ENCODE measurements at regions not wholly inside any gene's neighbourhood (a gene's known extent, or its start where the extent isn't known, plus 50 kb on each side); places are given as distances from the start of the nearest gene placed in this dataset.
"Not testable (repeated sequence)": the region's sequence is repeated elsewhere in the genome, so short reads cannot be mapped to it uniquely, and the experiment has no call there.

GRCh38 chr16:21487956-21488355, 111.4 kb upstream of the METTL9 start:
- not testable (repeated sequence) for H3K4me2 ChIP-seq; H3K27ac Mint-ChIP-seq; H3K27ac ChIP-seq (ENCODE audit: low read depth); H3K4me3 Mint-ChIP-seq; H3K9me2 ChIP-seq (ENCODE audit: insufficient read depth); H4K20me1 ChIP-seq (replicated peaks; ENCODE audit: insufficient read depth); H3F3A ChIP-seq (replicated peaks; ENCODE audit: low read depth); H3K27me3 Mint-ChIP-seq (ENCODE audit: insufficient read depth, low read depth, poor library complexity); H3K4me1 Mint-ChIP-seq; H3K36me3 Mint-ChIP-seq (ENCODE audit: low read depth); H3K36me3 ChIP-seq (ENCODE audit: insufficient read depth); H3K27me3 ChIP-seq (ENCODE audit: insufficient read depth); H3K9me3 Mint-ChIP-seq; H3K4me1 ChIP-seq (ENCODE audit: insufficient read depth); H3K4me3 ChIP-seq; H2AFZ ChIP-seq; DNase-seq (ENCODE audit: low spot score); ATAC-seq
- peaks cover 15% of the 10 kb centered on the region for H3K79me2 ChIP-seq (replicated peaks; ENCODE audit: insufficient read depth)

DNA sequence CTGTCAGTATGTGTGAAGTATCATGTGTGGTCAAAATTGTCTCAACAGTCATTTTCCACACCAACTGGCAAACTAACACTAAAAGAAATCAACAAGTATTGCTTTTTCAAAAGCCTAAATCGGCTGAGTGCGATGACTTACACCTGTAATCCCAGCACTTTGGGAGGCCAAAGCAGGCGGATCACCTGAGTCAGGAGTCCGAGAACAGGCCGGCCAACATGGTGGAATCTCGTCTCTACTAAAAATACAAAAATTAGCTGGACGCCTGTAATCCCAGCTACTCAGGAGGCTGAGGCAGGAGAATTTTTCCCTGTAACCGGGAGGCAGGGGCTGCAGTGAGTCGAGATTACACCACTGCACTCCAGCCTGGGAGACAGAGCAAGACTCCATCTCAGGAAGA, 100.3 kb upstream of the METTL9 start:
- Histone ChIP-seq H3K79me2 (replicated peaks; ENCODE audit: insufficient read depth) (peaks cover 30% of the 10 kb centered on the region), H4K20me1 (replicated peaks; ENCODE audit: insufficient read depth) (peaks cover 14% of the 10 kb centered on the region), H3K4me1 (ENCODE audit: insufficient read depth) (peaks cover 17% of the 10 kb centered on the region), H3F3A (replicated peaks; ENCODE audit: low read depth) (peaks cover 15% of the 10 kb centered on the region)
- H3K4me2 ChIP-seq; H3K9me2 ChIP-seq (ENCODE audit: insufficient read depth); H3K27me3 ChIP-seq (ENCODE audit: insufficient read depth); DNase-seq (ENCODE audit: low spot score); H3K27ac Mint-ChIP-seq; H3K36me3 ChIP-seq (ENCODE audit: insufficient read depth); H3K4me3 ChIP-seq; H3K27ac ChIP-seq (ENCODE audit: low read depth); H3K9me3 Mint-ChIP-seq; H3K4me1 Mint-ChIP-seq; H3K4me3 Mint-ChIP-seq; H2AFZ ChIP-seq; ATAC-seq: not testable (repeated sequence)
- Mint-ChIP-seq H3K27me3 (ENCODE audit: insufficient read depth, low read depth, poor library complexity) (peaks cover 12% of the 10 kb centered on the region), H3K36me3 (ENCODE audit: low read depth) (peaks cover 10% of the 10 kb centered on the region)

DNA sequence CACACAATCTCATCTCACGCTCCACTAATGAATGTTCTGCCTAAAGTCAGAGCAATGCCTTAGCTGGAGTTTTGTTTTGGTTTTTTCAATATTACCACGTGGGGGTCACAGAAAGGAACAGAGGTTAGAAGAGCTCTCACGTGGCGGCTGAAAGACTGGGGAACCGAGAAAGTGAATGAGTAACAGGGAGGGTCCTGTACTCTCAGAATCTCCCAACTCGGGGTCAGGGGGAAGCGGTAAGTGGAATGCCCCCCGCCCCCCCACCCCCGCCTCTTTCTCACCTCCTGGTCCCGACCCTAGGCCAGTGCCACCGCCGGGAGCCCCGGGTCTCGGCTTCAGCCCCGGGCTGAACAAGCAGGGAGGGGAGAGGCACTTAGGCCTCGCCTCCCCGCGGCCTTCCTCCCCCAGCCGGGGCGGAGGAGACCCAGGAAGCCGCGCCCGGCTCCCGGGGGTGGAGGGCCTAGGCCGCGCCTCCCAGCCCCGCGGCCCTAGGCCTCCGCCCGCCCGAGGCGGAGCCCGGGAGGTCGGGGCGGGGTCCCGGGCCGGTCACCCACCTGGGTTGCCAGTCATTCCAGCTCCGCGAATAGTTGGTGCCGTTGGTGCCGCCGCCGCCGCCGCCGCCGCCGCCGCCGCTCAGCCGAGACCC, 98.0 kb upstream of the METTL9 start:
- peak overlapping the region; percentile 91 for H3K4me2 ChIP-seq
- not testable (repeated sequence) for H3K36me3 ChIP-seq (ENCODE audit: insufficient read depth); H3K9me3 Mint-ChIP-seq; H2AFZ ChIP-seq; H3K9me2 ChIP-seq (ENCODE audit: insufficient read depth); H3K27me3 ChIP-seq (ENCODE audit: insufficient read depth)
- H3K27ac ChIP-seq (ENCODE audit: low read depth): peak overlapping the region; percentile 94
- peak overlapping the region; percentile 80 for H3K4me3 Mint-ChIP-seq
- H3K4me1 ChIP-seq (ENCODE audit: insufficient read depth): peaks cover 18% of the 10 kb centered on the region
- H3K36me3 Mint-ChIP-seq (ENCODE audit: low read depth): peaks cover 15% of the 10 kb centered on the region
- peak overlapping the region; percentile 75; the same call in 1 of the 2 replicates for H3K27ac Mint-ChIP-seq
- H3K4me1 Mint-ChIP-seq: peaks cover 11% of the 10 kb centered on the region
- peaks cover 29% of the 10 kb centered on the region for H3F3A ChIP-seq (replicated peaks; ENCODE audit: low read depth)
- DNase-seq (ENCODE audit: low spot score) (peak; percentile 77), ATAC-seq (peak; percentile 71)
- H3K27me3 Mint-ChIP-seq (ENCODE audit: insufficient read depth, low read depth, poor library complexity): peaks cover 15% of the 10 kb centered on the region
- H4K20me1 ChIP-seq (replicated peaks; ENCODE audit: insufficient read depth): peaks cover 22% of the 10 kb centered on the region
- peaks cover 53% of the 10 kb centered on the region for H3K79me2 ChIP-seq (replicated peaks; ENCODE audit: insufficient read depth)
- peak overlapping the region; percentile 97 for H3K4me3 ChIP-seq

DNA sequence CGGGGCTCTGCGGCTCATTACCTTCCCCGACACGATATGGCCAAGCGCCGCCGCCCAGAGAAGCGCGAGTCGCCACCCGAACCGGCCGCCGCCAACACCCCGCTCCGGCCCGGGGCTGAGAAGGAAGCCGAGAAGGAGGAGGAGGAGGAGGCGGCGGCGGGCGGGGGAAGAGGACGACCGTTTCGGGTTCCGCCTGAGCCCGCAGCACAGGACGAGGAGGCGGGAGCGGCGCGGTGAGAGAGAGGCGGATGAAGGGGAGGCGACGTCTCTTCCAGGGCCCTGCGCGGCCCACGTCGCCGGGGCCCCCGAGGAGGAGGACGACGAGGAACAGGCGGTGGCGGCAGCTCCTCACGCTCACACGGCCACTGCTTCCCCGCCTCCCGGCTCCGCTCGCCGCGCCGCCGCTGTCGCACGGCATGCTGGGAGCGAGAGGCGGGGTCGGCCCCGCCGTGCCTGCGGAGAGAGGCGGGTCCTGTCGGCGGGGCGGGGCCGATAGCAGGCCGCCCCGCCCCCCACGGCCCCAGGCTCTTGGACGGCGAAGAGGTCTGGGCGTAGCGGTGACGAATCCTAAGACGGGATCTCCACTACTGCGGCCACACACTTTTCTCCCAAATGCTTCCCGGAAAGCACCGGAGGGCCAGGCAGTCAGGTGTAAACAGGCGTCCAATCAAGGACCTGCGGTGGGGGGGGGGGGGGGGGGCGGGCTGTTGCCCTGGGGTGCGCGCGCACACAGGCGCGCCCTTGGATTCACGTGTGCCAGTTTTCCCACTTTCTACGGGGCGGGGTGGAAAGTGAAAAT, 97.3 kb upstream of the METTL9 start:
- H3K79me2 ChIP-seq (replicated peaks; ENCODE audit: insufficient read depth): peaks cover 60% of the 10 kb centered on the region
- Mint-ChIP-seq H3K4me1 (peaks cover 16% of the 10 kb centered on the region), H3K27ac (peak overlapping the region; percentile 82), H3K9me3 (no peaks in the 10 kb centered on the region), H3K36me3 (ENCODE audit: low read depth) (peaks cover 19% of the 10 kb centered on the region), H3K4me3 (peak overlapping the region; percentile 80), H3K27me3 (ENCODE audit: insufficient read depth, low read depth, poor library complexity) (peaks cover 16% of the 10 kb centered on the region)
- 0 out of 2 replicates have a peak, but pooled peaks cover 6% of the 10 kb centered on the region for H3K36me3 ChIP-seq (ENCODE audit: insufficient read depth)
- ATAC-seq: peak; percentile 88
- peak; percentile 97 for DNase-seq (ENCODE audit: low spot score)
- peak overlapping the region; percentile 97 for H3K4me3 ChIP-seq
- peak overlapping the region; percentile 91 for H3K4me2 ChIP-seq
- peaks cover 18% of the 10 kb centered on the region for H3K4me1 ChIP-seq (ENCODE audit: insufficient read depth)
- no peak overlapping the region for H2AFZ ChIP-seq
- peaks cover 34% of the 10 kb centered on the region for H3F3A ChIP-seq (replicated peaks; ENCODE audit: low read depth)
- H4K20me1 ChIP-seq (replicated peaks; ENCODE audit: insufficient read depth): peaks cover 29% of the 10 kb centered on the region
- TF ChIP-seq POLR2AphosphoS5 (IDR thresholded peaks at IDR 0.05; ENCODE audit: low read depth): peak; percentile 98
- TF ChIP-seq STAT1 (IDR thresholded peaks at IDR 0.05; ENCODE audit: unreplicated experiment): no peak
- no peak for TF ChIP-seq NANOG (IDR thresholded peaks at IDR 0.05; ENCODE audit: borderline replicate concordance)
- TF ChIP-seq, protein P1, sequence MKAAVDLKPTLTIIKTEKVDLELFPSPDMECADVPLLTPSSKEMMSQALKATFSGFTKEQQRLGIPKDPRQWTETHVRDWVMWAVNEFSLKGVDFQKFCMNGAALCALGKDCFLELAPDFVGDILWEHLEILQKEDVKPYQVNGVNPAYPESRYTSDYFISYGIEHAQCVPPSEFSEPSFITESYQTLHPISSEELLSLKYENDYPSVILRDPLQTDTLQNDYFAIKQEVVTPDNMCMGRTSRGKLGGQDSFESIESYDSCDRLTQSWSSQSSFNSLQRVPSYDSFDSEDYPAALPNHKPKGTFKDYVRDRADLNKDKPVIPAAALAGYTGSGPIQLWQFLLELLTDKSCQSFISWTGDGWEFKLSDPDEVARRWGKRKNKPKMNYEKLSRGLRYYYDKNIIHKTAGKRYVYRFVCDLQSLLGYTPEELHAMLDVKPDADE (IDR thresholded peaks at IDR 0.05): no peak
- TF ChIP-seq JUNB (IDR thresholded peaks at IDR 0.05; ENCODE audit: unreplicated experiment): no peak
- peak; percentile 68 for TF ChIP-seq CREB1 (CRISPR knock-in tag; IDR thresholded peaks at IDR 0.05; ENCODE audit: low read depth)
- TF ChIP-seq CTCF (conservative IDR thresholded peaks at IDR 0.05; ENCODE audit: low read depth in 2 of 2): no peak
- no peak for TF ChIP-seq EZH2phosphoT487 (IDR thresholded peaks at IDR 0.05; ENCODE audit: unreplicated experiment)
- no peak for TF ChIP-seq EZH2 (IDR thresholded peaks at IDR 0.05; ENCODE audit: low read depth, unreplicated experiment)
- H3K27me3 ChIP-seq (ENCODE audit: insufficient read depth): no peaks in the 10 kb centered on the region
- H3K9me2 ChIP-seq (ENCODE audit: insufficient read depth): no peaks in the 10 kb centered on the region
- peak overlapping the region; percentile 99 for H3K27ac ChIP-seq (ENCODE audit: low read depth)
